Hepatocyte (in vitro differentiated cells): ENCODE measurements at regions not wholly inside any gene's neighbourhood (a gene's known extent, or its start where the extent isn't known, plus 50 kb on each side); places are given as distances from the start of the nearest gene placed in this dataset.

ENCODE experiments used
- DNase-seq: peaks from one replicate; pipeline ENCODE4 v3.0.0-alpha.2; 2016; ENCODE audit warnings: low spot score
- H2AFZ ChIP-seq: fragments of 200-600 bp; sonication (generic); 2 replicates; pipeline ENCODE4 v1.6.0; 2016; ENCODE audit warnings: antibody characterized with exemption, mild to moderate bottlenecking
- H3K27ac ChIP-seq: fragments of 200-600 bp; sonication (generic); 2 replicates; pipeline ENCODE4 v1.5.1; 2016; ENCODE audit warnings: mild to moderate bottlenecking
- H3K27me3 ChIP-seq: fragments of 200-600 bp; sonication (generic); 2 replicates; pipeline ENCODE4 v1.6.1; 2016
- H3K36me3 ChIP-seq: fragments of 200-600 bp; sonication (generic); replicated peaks from 2 replicates; pipeline ENCODE4 v1.5.1; 2016; ENCODE audit warnings: low read depth; ENCODE audit not compliant: insufficient read depth
- H3K4me1 ChIP-seq: fragments of 200-600 bp; sonication (generic); 2 replicates; pipeline ENCODE4 v1.5.1; 2016; ENCODE audit warnings: mild to moderate bottlenecking, moderate library complexity; ENCODE audit not compliant: insufficient read depth
- H3K4me2 ChIP-seq: fragments of 200-600 bp; sonication (generic); 2 replicates; pipeline ENCODE4 v1.6.0; 2016
- H3K4me3 ChIP-seq: fragments of 200-600 bp; sonication (generic); 2 replicates; pipeline ENCODE4 v1.5.1; 2016; ENCODE audit warnings: mild to moderate bottlenecking
- H3K79me2 ChIP-seq: fragments of 200-600 bp; sonication (generic); 2 replicates; pipeline ENCODE4 v1.6.0; 2017; ENCODE audit warnings: mild to moderate bottlenecking
- H3K9me2 ChIP-seq: fragments of 200-600 bp; sonication (generic); replicated peaks from 2 replicates; pipeline ENCODE4 v1.6.0; 2017; ENCODE audit warnings: mild to moderate bottlenecking; ENCODE audit not compliant: insufficient read depth
- H3K9me3 ChIP-seq: fragments of 200-600 bp; sonication (generic); 2 replicates; pipeline ENCODE4 v1.5.1; 2016; ENCODE audit warnings: low read depth, mild to moderate bottlenecking
- H4K20me1 ChIP-seq: fragments of 200-600 bp; sonication (generic); 2 replicates; pipeline ENCODE4 v1.6.0; 2016; ENCODE audit warnings: mild to moderate bottlenecking; ENCODE audit not compliant: insufficient read depth, poor library complexity, severe bottlenecking
- CTCF ChIP-seq: fragments of 200-600 bp; sonication (generic); IDR thresholded peaks from 2 replicates; pipeline ENCODE4 v1.5.1; 2016; ENCODE audit warnings: antibody characterized with exemption, mild to moderate bottlenecking; ENCODE audit not compliant: poor library complexity
- EZH2 ChIP-seq: fragments of 200-600 bp; sonication (generic); IDR thresholded peaks from 2 replicates; pipeline ENCODE4 v1.6.1; 2016; ENCODE audit warnings: antibody characterized with exemption, mild to moderate bottlenecking, borderline replicate concordance
- EZH2phosphoT487 ChIP-seq: fragments of 200-600 bp; sonication (generic); IDR thresholded peaks from one replicate; pipeline ENCODE4 v1.6.1; 2018; ENCODE audit warnings: antibody characterized with exemption, mild to moderate bottlenecking, low read depth, moderate library complexity; ENCODE audit not compliant: unreplicated experiment, severe bottlenecking
- WGBS: methylation state at CpG from one replicate; pipeline ENCODE4 v1.1.6; 2016; ENCODE audit warnings: low lambda C conversion rate; ENCODE audit errors: missing lambda C conversion rate; 5-methylcytosine and 5-hydroxymethylcytosine counted together

GRCh38 chr11:97742717-97743116 is 1278.0 kb upstream of the CNTN5 start:
- no peak for TF ChIP-seq EZH2phosphoT487
- no peak for TF ChIP-seq EZH2
- TF ChIP-seq CTCF: no peak
- 70% methylated on average over 3 of the region's 3 CpGs for WGBS

DNA sequence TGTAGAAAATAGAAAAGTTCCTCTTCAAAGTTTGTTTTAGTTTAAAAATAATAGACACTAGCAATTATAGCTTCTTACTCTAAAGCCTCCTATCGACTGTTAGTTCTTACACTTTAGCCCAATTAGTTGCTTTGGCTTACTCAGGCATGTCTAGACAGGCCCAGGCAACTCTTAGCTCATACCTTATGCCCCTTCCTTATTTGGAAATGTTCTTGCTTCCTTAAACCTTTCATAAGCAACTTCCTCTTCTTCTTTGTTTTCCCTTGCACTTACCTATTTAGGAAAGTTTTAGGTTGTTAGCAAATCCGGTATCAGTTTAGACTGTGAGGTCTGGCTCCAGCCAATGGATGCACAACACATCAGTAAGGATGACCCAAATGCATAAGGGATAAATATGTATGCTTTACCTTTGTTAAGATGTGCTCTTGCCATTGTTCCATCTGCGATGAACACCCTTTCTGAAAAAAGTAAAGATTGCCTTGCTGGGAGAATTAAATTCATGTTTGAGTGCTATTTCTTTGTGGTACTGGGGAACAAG is 1277.5 kb upstream of the CNTN5 start:
- Histone ChIP-seq H3K79me2 (no peaks in the 10 kb centered on the region), H2AFZ (no peak overlapping the region), H3K4me3 (no peak overlapping the region), H3K9me3 (no peaks in the 10 kb centered on the region), H3K9me2 (no peaks in the 10 kb centered on the region), H3K36me3 (no peaks in the 10 kb centered on the region), H3K27ac (no peak overlapping the region), H3K4me2 (no peak overlapping the region), H3K4me1 (no peaks in the 10 kb centered on the region), H3K27me3 (no peaks in the 10 kb centered on the region), H4K20me1 (no peaks in the 10 kb centered on the region)
- WGBS: 96% methylated on average over 3 of the region's 3 CpGs
- TF ChIP-seq EZH2phosphoT487: no peak
- no peak for TF ChIP-seq CTCF
- no peak for DNase-seq

More at GRCh38 chr11:97742717-97743116, 1278.0 kb upstream of the CNTN5 start:
- Histone ChIP-seq H3K27me3 (no peaks in the 10 kb centered on the region), H3K4me1 (no peaks in the 10 kb centered on the region), H3K36me3 (no peaks in the 10 kb centered on the region), H3K79me2 (no peaks in the 10 kb centered on the region), H3K4me2 (no peak overlapping the region), H2AFZ (no peak overlapping the region), H3K27ac (no peak overlapping the region), H3K4me3 (no peak overlapping the region), H4K20me1 (no peaks in the 10 kb centered on the region), H3K9me2 (no peaks in the 10 kb centered on the region), H3K9me3 (no peaks in the 10 kb centered on the region)
- no peak for DNase-seq

GRCh38 chr11:97745515-97746050 is 1275.2 kb upstream of the CNTN5 start:
- Histone ChIP-seq H3K9me2 (no peaks in the 10 kb centered on the region), H3K4me3 (no peak overlapping the region), H4K20me1 (no peaks in the 10 kb centered on the region), H3K36me3 (no peaks in the 10 kb centered on the region), H3K4me2 (no peak overlapping the region), H3K9me3 (no peaks in the 10 kb centered on the region), H3K4me1 (no peaks in the 10 kb centered on the region), H3K79me2 (no peaks in the 10 kb centered on the region), H2AFZ (no peak overlapping the region), H3K27me3 (no peaks in the 10 kb centered on the region), H3K27ac (no peak overlapping the region)
- 89% methylated on average over 26 of the region's 32 CpGs for WGBS
- no peak for TF ChIP-seq EZH2phosphoT487
- TF ChIP-seq EZH2: no peak
- TF ChIP-seq CTCF: no peak
- no peak for DNase-seq

GRCh38 chr11:97746818-97747217 is 1273.9 kb upstream of the CNTN5 start:
- no peaks in the 10 kb centered on the region for H3K9me2 ChIP-seq
- H3K9me3 ChIP-seq: no peaks in the 10 kb centered on the region
- no peak for TF ChIP-seq EZH2phosphoT487
- TF ChIP-seq EZH2: no peak
- TF ChIP-seq CTCF: no peak
- 34% methylated on average over 1 of the region's 1 CpG for WGBS
- H3K4me1 ChIP-seq: no peaks in the 10 kb centered on the region
- no peaks in the 10 kb centered on the region for H4K20me1 ChIP-seq
- no peaks in the 10 kb centered on the region for H3K27me3 ChIP-seq
- no peaks in the 10 kb centered on the region for H3K36me3 ChIP-seq
- H3K27ac ChIP-seq: no peak overlapping the region
- no peak for DNase-seq
- no peak overlapping the region for H3K4me2 ChIP-seq
- H3K4me3 ChIP-seq: no peak overlapping the region
- H3K79me2 ChIP-seq: no peaks in the 10 kb centered on the region
- no peak overlapping the region for H2AFZ ChIP-seq
